DND-41 (cell line): ENCODE measurements at regions not wholly inside any gene's neighbourhood (a gene's known extent, or its start where the extent isn't known, plus 50 kb on each side); places are given as distances from the start of the nearest gene placed in this dataset.

Source experiments
- ATAC-seq: fragments of 200-7000 bp; cut with Tn5 transposase; 3 replicates; pipeline ENCODE4 v1.9.1; 2021; ENCODE audit warnings: low read depth; ENCODE audit not compliant: insufficient read depth
- DNase-seq: peaks from one replicate; pipeline ENCODE4 v3.0.0-alpha.2; 2020
- H2AFZ ChIP-seq: 2 replicates; pipeline ENCODE4 v1.6.0; 2012; ENCODE audit warnings: low read depth, low read length
- H3K27ac ChIP-seq: 2 replicates; pipeline ENCODE4 v1.5.1; 2012; ENCODE audit warnings: low read length, inconsistent platforms
- H3K27me3 ChIP-seq: fragments of 200-600 bp; sonication (generic); 2 replicates; pipeline ENCODE4 v1.6.0; 2012; ENCODE audit warnings: low read length, mild to moderate bottlenecking, inconsistent platforms; ENCODE audit not compliant: insufficient read depth, poor library complexity
- H3K36me3 ChIP-seq: 2 replicates; pipeline ENCODE4 v1.5.1; 2012; ENCODE audit warnings: low read length, inconsistent platforms; ENCODE audit not compliant: insufficient read depth
- H3K4me1 ChIP-seq: 2 replicates; pipeline ENCODE4 v1.5.1; 2012; ENCODE audit warnings: mild to moderate bottlenecking, low read length; ENCODE audit not compliant: insufficient read depth
- H3K4me2 ChIP-seq: 2 replicates; pipeline ENCODE4 v1.6.0; 2012; ENCODE audit warnings: mild to moderate bottlenecking, moderate library complexity, low read length, inconsistent platforms; ENCODE audit not compliant: insufficient read depth
- H3K4me3 ChIP-seq, 2 experiments: fragments of 200-600 bp in 1 of 2; shearing (Covaris generic) in 1 of 2; 2 replicates each; pipeline ENCODE4 v1.5.1; 2012 to 2016; ENCODE audit warnings: inconsistent platforms in 2 of 2, low read length in 2 of 2, mild to moderate bottlenecking in 2 of 2, low read depth in 1 of 2, moderate library complexity in 1 of 2
- H3K79me2 ChIP-seq: 2 replicates; pipeline ENCODE4 v1.6.0; 2012; ENCODE audit warnings: low read length, inconsistent platforms; ENCODE audit not compliant: insufficient read depth
- H3K9ac ChIP-seq: 2 replicates; pipeline ENCODE4 v1.6.0; 2012; ENCODE audit warnings: low read depth, mild to moderate bottlenecking, inconsistent platforms, low read length, moderate library complexity
- H3K9me3 ChIP-seq: 2 replicates; pipeline ENCODE4 v1.5.1; 2012; ENCODE audit warnings: low read length, moderate library complexity, mild to moderate bottlenecking, inconsistent platforms; ENCODE audit not compliant: insufficient read depth, severe bottlenecking
- H4K20me1 ChIP-seq: 2 replicates; pipeline ENCODE4 v1.6.0; 2012; ENCODE audit warnings: low read length; ENCODE audit not compliant: insufficient read depth
- CTCF ChIP-seq: IDR thresholded peaks from 2 replicates; pipeline ENCODE4 v1.5.1; 2012; ENCODE audit warnings: borderline replicate concordance, low read length, moderate library complexity, mild to moderate bottlenecking; ENCODE audit not compliant: poor library complexity, severe bottlenecking; ENCODE audit errors: extremely low read depth
- EZH2 ChIP-seq: IDR thresholded peaks from 3 replicates; pipeline ENCODE4 v1.6.1; 2012; ENCODE audit warnings: borderline replicate concordance, low read depth, mild to moderate bottlenecking, moderate library complexity, low read length, inconsistent platforms; ENCODE audit not compliant: severe bottlenecking

- H2AFZ ChIP-seq = no peak overlapping the region
- ATAC-seq (no peak), DNase-seq (no peak)
- H3K9me3 ChIP-seq = no peaks in the 10 kb centered on the region
- H3K4me2 ChIP-seq = no peak overlapping the region
- H3K79me2 ChIP-seq = no peaks in the 10 kb centered on the region
- no peaks in the 10 kb centered on the region for H4K20me1 ChIP-seq
- no peak overlapping the region for H3K9ac ChIP-seq
- no peaks in the 10 kb centered on the region for H3K27me3 ChIP-seq
- H3K27ac ChIP-seq = no peak overlapping the region
- no peaks in the 10 kb centered on the region for H3K4me1 ChIP-seq
- no peak overlapping the region for H3K4me3 ChIP-seq
- H3K36me3 ChIP-seq = no peaks in the 10 kb centered on the region
- TF ChIP-seq EZH2 = no peak
Measured at GRCh38 chr2:56709181-56709580, 525.4 kb downstream of the CCDC85A start.

GRCh38 chr2:56713161-56713676, 529.4 kb downstream of the CCDC85A start:
- no peak overlapping the region for H3K4me2 ChIP-seq
- no peaks in the 10 kb centered on the region for H4K20me1 ChIP-seq
- ATAC-seq (no peak), DNase-seq (no peak)
- no peak overlapping the region for H3K4me3 ChIP-seq
- no peaks in the 10 kb centered on the region for H3K9me3 ChIP-seq
- no peaks in the 10 kb centered on the region for H3K27me3 ChIP-seq
- H3K4me1 ChIP-seq = no peaks in the 10 kb centered on the region
- no peak overlapping the region for H3K9ac ChIP-seq
- H3K79me2 ChIP-seq = no peaks in the 10 kb centered on the region
- H2AFZ ChIP-seq = no peak overlapping the region
- no peak overlapping the region for H3K27ac ChIP-seq
- no peak for TF ChIP-seq CTCF
- no peak for TF ChIP-seq EZH2
- H3K36me3 ChIP-seq = no peaks in the 10 kb centered on the region

GRCh38 chr2:56713978-56714377, 530.2 kb downstream of the CCDC85A start:
- Histone ChIP-seq H3K9me3 (no peaks in the 10 kb centered on the region), H3K4me1 (no peaks in the 10 kb centered on the region), H4K20me1 (no peaks in the 10 kb centered on the region), H3K9ac (no peak overlapping the region), H3K4me3 (no peak overlapping the region), H2AFZ (no peak overlapping the region), H3K27me3 (no peaks in the 10 kb centered on the region), H3K27ac (no peak overlapping the region), H3K36me3 (no peaks in the 10 kb centered on the region), H3K4me2 (no peak overlapping the region), H3K79me2 (no peaks in the 10 kb centered on the region)
- ATAC-seq (no peak), DNase-seq (no peak)
- TF ChIP-seq EZH2 = no peak
- TF ChIP-seq CTCF = no peak

DNA sequence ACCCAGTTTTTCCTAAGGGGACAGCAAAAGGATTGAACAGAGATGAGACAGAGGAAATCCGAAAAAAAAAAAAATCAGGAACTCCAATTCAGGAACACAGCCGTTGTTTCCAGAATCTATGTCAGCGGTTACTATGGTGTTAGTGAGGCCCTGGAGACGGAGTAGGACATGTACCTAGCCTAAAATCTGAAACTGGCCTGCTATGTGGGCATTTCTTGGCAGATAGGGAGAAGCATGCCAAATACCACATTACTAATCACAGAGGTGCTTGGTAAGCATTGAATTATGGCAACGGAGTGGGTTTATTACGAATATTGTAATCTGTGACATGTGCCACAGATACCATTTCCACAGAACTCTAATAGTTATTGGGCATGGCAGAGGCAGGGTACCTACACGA, 530.6 kb downstream of the CCDC85A start:
- H3K4me3 ChIP-seq = no peak overlapping the region
- H3K27ac ChIP-seq = no peak overlapping the region
- TF ChIP-seq CTCF = no peak
- TF ChIP-seq EZH2 = no peak
- H3K36me3 ChIP-seq = no peaks in the 10 kb centered on the region
- H2AFZ ChIP-seq = no peak overlapping the region
- no peak overlapping the region for H3K4me2 ChIP-seq
- H3K27me3 ChIP-seq = no peaks in the 10 kb centered on the region
- H3K9me3 ChIP-seq = no peaks in the 10 kb centered on the region
- DNase-seq (no peak), ATAC-seq (no peak)
- no peaks in the 10 kb centered on the region for H3K4me1 ChIP-seq
- H4K20me1 ChIP-seq = no peaks in the 10 kb centered on the region
- no peaks in the 10 kb centered on the region for H3K79me2 ChIP-seq
- no peak overlapping the region for H3K9ac ChIP-seq
